A549 (cell line): ENCODE measurements at regions not wholly inside any gene's neighbourhood (a gene's known extent, or its start where the extent isn't known, plus 50 kb on each side); places are given as distances from the start of the nearest gene placed in this dataset.

Experiments
- ATAC-seq, 2 experiments: fragments of 200-7000 bp in 1 of 2; fragments of >200 bp in 1 of 2; cut with Nextera tagmentation in 1 of 2; cut with Tn5 transposase in 1 of 2; 3 replicates each; pipeline versions ENCODE4 v1.8.0 to v1.9.1; 2018 to 2020; ENCODE audit warnings: mild to moderate bottlenecking in 1 of 2, moderate library complexity in 1 of 2
- CTCF ChIA-PET: fragments of 300-600 bp; sonication (Branson Sonifier 250); formaldehyde crosslinking; extraction: SDS; loops from one replicate; lab custom pipeline; 2021; ENCODE audit warnings: antibody characterized with exemption, inconsistent platforms; lab: Yijun Ruan, JAX
- POLR2A ChIA-PET: fragments of 350-600 bp; formaldehyde crosslinking; extraction: SDS; loops from one replicate; lab custom pipeline; 2021; ENCODE audit warnings: antibody characterized with exemption, inconsistent platforms; lab: Yijun Ruan, JAX
- DNase-seq, 2 experiments: peaks; one replicate each; pipeline versions ENCODE4 v3.0.0 to v3.0.0-alpha.2; 2011 to 2016; ENCODE audit warnings: low read depth in 1 of 2, low spot score in 1 of 2
- FAIRE-seq: peaks from 2 replicates; lab custom pipeline; 2011; peaks lifted over from hg19 to GRCh38; lab: Jason Lieb, UNC
- H3K27ac ChIP-seq, 2 experiments: fragments of >200 bp; sonication (Bioruptor Twin); formaldehyde crosslinking; 3 replicates each; pipeline ENCODE4 v1.5.1; 2016 to 2017
- H3K4me1 ChIP-seq: fragments of >200 bp; sonication (Bioruptor Twin); formaldehyde crosslinking; 3 replicates; pipeline ENCODE4 v1.6.1; 2016
- H3K4me2 ChIP-seq: fragments of >200 bp; sonication (Bioruptor Twin); formaldehyde crosslinking; 3 replicates; pipeline ENCODE4 v1.6.1; 2016
- H3K4me3 ChIP-seq: fragments of >200 bp; sonication (Bioruptor Twin); formaldehyde crosslinking; 3 replicates; pipeline ENCODE4 v1.5.1; 2016
- H3K9me3 ChIP-seq: fragments of >200 bp; sonication (Bioruptor Twin); formaldehyde crosslinking; 3 replicates; pipeline ENCODE4 v1.6.1; 2016
- ATOH8 ChIP-seq: fragments of 250-450 bp; sonication (Bioruptor Pico); IDR thresholded peaks from 2 replicates; pipeline ENCODE4 v1.5.0; 2020; ENCODE audit warnings: low read depth, mild to moderate bottlenecking, moderate library complexity
- BHLHE40 ChIP-seq: IDR thresholded peaks from 2 replicates; pipeline ENCODE4 v1.6.1; 2012; ENCODE audit warnings: low read depth, low read length, inconsistent platforms
- CHD2 ChIP-seq: fragments of 150-350 bp; IDR thresholded peaks from 2 replicates; pipeline ENCODE4 v1.6.1; 2014; ENCODE audit warnings: low read length; ENCODE audit not compliant: partially characterized antibody
- GATA3 ChIP-seq: IDR thresholded peaks from 2 replicates; pipeline ENCODE4 v1.6.1; 2012; ENCODE audit warnings: borderline replicate concordance
- HDAC2 ChIP-seq: fragments of 200-600 bp; sonication (generic); IDR thresholded peaks from 2 replicates; pipeline ENCODE4 v1.6.1; 2016
- JUN ChIP-seq, 2 experiments: fragments of >200 bp; sonication (Bioruptor Twin); formaldehyde crosslinking; IDR thresholded peaks; 2 replicates in 1 of 2; 3 replicates in 1 of 2; pipeline ENCODE4 v1.6.1; 2016 to 2017
- JUNB ChIP-seq: fragments of >200 bp; sonication (Bioruptor Twin); formaldehyde crosslinking; IDR thresholded peaks from 2 replicates; pipeline ENCODE4 v1.6.1; 2016
- MAFK ChIP-seq: fragments of 450-650 bp; IDR thresholded peaks from 2 replicates; pipeline ENCODE4 v1.6.1; 2014; ENCODE audit not compliant: partially characterized antibody
- MAX ChIP-seq: IDR thresholded peaks from 2 replicates; pipeline ENCODE4 v1.6.1; 2012
- MAZ ChIP-seq: fragments of 150-350 bp; IDR thresholded peaks from 2 replicates; pipeline ENCODE4 v1.6.1; 2014; ENCODE audit warnings: antibody characterized with exemption, low read depth, low read length, borderline replicate concordance
- PBX3 ChIP-seq: IDR thresholded peaks from 2 replicates; pipeline ENCODE4 v1.6.1; 2012
- RARB ChIP-seq: fragments of 250-450 bp; sonication (Bioruptor Pico); IDR thresholded peaks from 2 replicates; pipeline ENCODE4 v1.8.0; 2021; ENCODE audit warnings: mild to moderate bottlenecking, moderate library complexity
- REST ChIP-seq: fragments of 200-600 bp; sonication (generic); IDR thresholded peaks from 2 replicates; pipeline ENCODE4 v1.6.1; 2016; ENCODE audit warnings: antibody characterized with exemption, mild to moderate bottlenecking, moderate library complexity
- TP53 ChIP-seq: fragments of 250-450 bp; sonication (Bioruptor Pico); IDR thresholded peaks from 2 replicates; pipeline ENCODE4 v1.5.0; 2021; ENCODE audit warnings: mild to moderate bottlenecking, moderate library complexity
- USF2 ChIP-seq: fragments of 450-650 bp; IDR thresholded peaks from 2 replicates; pipeline ENCODE4 v1.6.1; 2014; ENCODE audit warnings: antibody characterized with exemption
- ZNF302 ChIP-seq: fragments of 250-450 bp; sonication (Bioruptor Pico); IDR thresholded peaks from 2 replicates; pipeline ENCODE4 v1.9.0; 2021; ENCODE audit warnings: inconsistent platforms, mild to moderate bottlenecking, moderate library complexity
- WGBS: methylation state at CpG from one replicate; pipeline ENCODE4 v1.1.6; 2017; ENCODE audit errors: missing lambda C conversion rate; 5-methylcytosine and 5-hydroxymethylcytosine counted together

- Histone ChIP-seq H3K27ac (no peak overlapping the region), H3K9me3 (no peaks in the 10 kb centered on the region), H3K4me2 (no peak overlapping the region), H3K4me3 (no peak overlapping the region), H3K4me1 (no peaks in the 10 kb centered on the region)
- FAIRE-seq (no peak), ATAC-seq (no peak), DNase-seq (no peak)
- ChIA-PET POLR2A (no interaction called here), CTCF (no interaction called here)
- TF ChIP-seq MAX = no peak
- no peak for TF ChIP-seq BHLHE40
- TF ChIP-seq ATOH8 (CRISPR knock-in tag) = no peak
- TF ChIP-seq RARB (CRISPR knock-in tag) = no peak
- WGBS = 0% methylated on average over 2 of the region's 2 CpGs
Observed at GRCh38 chr13:22455036-22455435, 725.7 kb upstream of the SGCG start.

GRCh38 chr13:22461854-22462490 lies 718.8 kb upstream of the SGCG start:
- ChIA-PET POLR2A (no interaction called here), CTCF (interaction anchor here (0.7 kb wide), 1 partner anchor 17 kb away, joined by 3 read pairs; no protein-coding TSS in a partner anchor)

More at GRCh38 chr13:22461854-22462490, 718.8 kb upstream of the SGCG start:
- no peak overlapping the region for H3K27ac ChIP-seq
- TF ChIP-seq JUN (IDR thresholded peaks at IDR 0.05) = no peak
- no peak for TF ChIP-seq CHD2
- TF ChIP-seq HDAC2 = no peak
- TF ChIP-seq JUNB = no peak
- TF ChIP-seq USF2 = no peak
- TF ChIP-seq MAX = no peak
- TF ChIP-seq ZNF302 (CRISPR knock-in tag) = no peak
- TF ChIP-seq MAZ = no peak
- TF ChIP-seq REST = no peak
- no peak for TF ChIP-seq PBX3
- no peak for TF ChIP-seq TP53 (CRISPR knock-in tag)
- no peak for TF ChIP-seq GATA3
- TF ChIP-seq MAFK = no peak
- H3K4me2 ChIP-seq = no peak overlapping the region
- no peak for ATAC-seq
- 42% methylated on average over 10 of the region's 10 CpGs for WGBS
- H3K4me1 ChIP-seq = no peaks in the 10 kb centered on the region
- no peak overlapping the region for H3K4me3 ChIP-seq
- no peak for FAIRE-seq
- H3K9me3 ChIP-seq = no peaks in the 10 kb centered on the region
- DNase-seq = no peak
